AG09309 (cell line): ENCODE measurements at regions not wholly inside any gene's neighbourhood (a gene's known extent, or its start where the extent isn't known, plus 50 kb on each side); places are given as distances from the start of the nearest gene placed in this dataset.

Source experiments
- DNase-seq: peaks from one replicate; pipeline ENCODE4 v3.0.0-alpha.2; 2010; ENCODE audit warnings: low read depth
- H3K4me3 ChIP-seq: 2 replicates; pipeline ENCODE4 v1.5.1; 2011; ENCODE audit warnings: mild to moderate bottlenecking, low read depth, low read length, moderate library complexity; ENCODE audit not compliant: control insufficient read depth
- CTCF ChIP-seq: IDR thresholded peaks from 2 replicates; pipeline ENCODE4 v1.5.1; 2011; ENCODE audit warnings: mild to moderate bottlenecking, low read depth, low read length, inconsistent platforms; ENCODE audit not compliant: insufficient read depth, control insufficient read depth; ENCODE audit errors: missing control alignments

- no peak overlapping the region for H3K4me3 ChIP-seq
- DNase-seq: no peak
- no peak for TF ChIP-seq CTCF
Observed at GRCh38 chr4:134888156-134888555, 686.6 kb upstream of the PABPC4L start.

GRCh38 chr4:134885436-134885835, 683.8 kb upstream of the PABPC4L start:
- H3K4me3 ChIP-seq: no peak overlapping the region
- no peak for DNase-seq
- no peak for TF ChIP-seq CTCF

GRCh38 chr4:134883831-134884449, 682.4 kb upstream of the PABPC4L start:
- H3K4me3 ChIP-seq: no peak overlapping the region
- no peak for TF ChIP-seq CTCF
- no peak for DNase-seq

GRCh38 chr4:134879019-134879418, 677.4 kb upstream of the PABPC4L start:
- no peak for TF ChIP-seq CTCF
- no peak for DNase-seq
- no peak overlapping the region for H3K4me3 ChIP-seq

GRCh38 chr4:134867027-134867426, 665.4 kb upstream of the PABPC4L start:
- TF ChIP-seq CTCF: no peak
- no peak overlapping the region for H3K4me3 ChIP-seq
- no peak for DNase-seq

- H3K4me3 ChIP-seq: no peak overlapping the region
- DNase-seq: no peak
- no peak for TF ChIP-seq CTCF
Observed at GRCh38 chr4:134865675-134866074, 664.1 kb upstream of the PABPC4L start.

- no peak overlapping the region for H3K4me3 ChIP-seq
- DNase-seq: no peak
- no peak for TF ChIP-seq CTCF
Observed at GRCh38 chr4:134862116-134862515, 660.5 kb upstream of the PABPC4L start.
